ENCODE measurements at regions not wholly inside any gene's neighbourhood (a gene's known extent, or its start where the extent isn't known, plus 50 kb on each side); places are given as distances from the start of the nearest gene placed in this dataset.

- TF ChIP-seq CTCF (IDR thresholded peaks at IDR 0.05) = no peak
- no peak for TF ChIP-seq POLR2A (IDR thresholded peaks at IDR 0.05)
Measured at GRCh38 chr5:114249823-114250222, 112.0 kb upstream of the KCNN2 start.

All from right lobe of liver (tissue), 4 donors.